ENCODE measurements at regions not wholly inside any gene's neighbourhood (a gene's known extent, or its start where the extent isn't known, plus 50 kb on each side); places are given as distances from the start of the nearest gene placed in this dataset.

- H3K36me3 ChIP-seq (ENCODE audit: control insufficient read depth, low read length), result no peaks in the 10 kb centered on the region
- no peaks in the 10 kb centered on the region for H3F3A ChIP-seq (ENCODE audit: control insufficient read depth, insufficient read depth)
- H3K9me2 ChIP-seq (replicated peaks; ENCODE audit: control insufficient read depth, low read length), result no peaks in the 10 kb centered on the region
- no peaks in the 10 kb centered on the region for H4K20me1 ChIP-seq (ENCODE audit: control insufficient read depth, insufficient read depth, low read depth, low read length)
- TF ChIP-seq EZH2phosphoT487 (IDR thresholded peaks at IDR 0.05; ENCODE audit: borderline replicate concordance, low read length) (no peak), CTCF (IDR thresholded peaks at IDR 0.05; ENCODE audit: low read depth, low read length, poor library complexity, severe bottlenecking) (no peak)
- H3K79me2 ChIP-seq (ENCODE audit: control insufficient read depth, low read length), result no peaks in the 10 kb centered on the region
- H3K4me1 ChIP-seq (ENCODE audit: control insufficient read depth, low read length), result no peaks in the 10 kb centered on the region
- no peaks in the 10 kb centered on the region for H3K27me3 ChIP-seq (ENCODE audit: control insufficient read depth, low read length)
- H3K9me3 ChIP-seq (ENCODE audit: control insufficient read depth, insufficient read depth, low read length), result no peaks in the 10 kb centered on the region
- H3K4me2 ChIP-seq (ENCODE audit: low read length), result no peak overlapping the region
- no peak overlapping the region for H3K27ac ChIP-seq (ENCODE audit: low read depth, low read length)
- no peak overlapping the region for H3K4me3 ChIP-seq (ENCODE audit: low read length)
Observed at GRCh38 chr13:90717451-90717936, 630.0 kb upstream of the MIR17HG start.

GRCh38 chr13:90719461-90719860 lies 628.0 kb upstream of the MIR17HG start:
- H3K27me3 ChIP-seq (ENCODE audit: control insufficient read depth, low read length), result no peaks in the 10 kb centered on the region
- H3K27ac ChIP-seq (ENCODE audit: low read depth, low read length), result no peak overlapping the region
- H3K4me3 ChIP-seq (ENCODE audit: low read length), result no peak overlapping the region
- no peaks in the 10 kb centered on the region for H3K4me1 ChIP-seq (ENCODE audit: control insufficient read depth, low read length)
- H3K79me2 ChIP-seq (ENCODE audit: control insufficient read depth, low read length), result no peaks in the 10 kb centered on the region
- no peaks in the 10 kb centered on the region for H4K20me1 ChIP-seq (ENCODE audit: control insufficient read depth, insufficient read depth, low read depth, low read length)
- TF ChIP-seq CTCF (IDR thresholded peaks at IDR 0.05; ENCODE audit: low read depth, low read length, poor library complexity, severe bottlenecking), result no peak
- no peak for TF ChIP-seq EZH2phosphoT487 (IDR thresholded peaks at IDR 0.05; ENCODE audit: borderline replicate concordance, low read length)
- no peak overlapping the region for H3K4me2 ChIP-seq (ENCODE audit: low read length)
- no peaks in the 10 kb centered on the region for H3F3A ChIP-seq (ENCODE audit: control insufficient read depth, insufficient read depth)
- no peaks in the 10 kb centered on the region for H3K36me3 ChIP-seq (ENCODE audit: control insufficient read depth, low read length)
- H3K9me2 ChIP-seq (replicated peaks; ENCODE audit: control insufficient read depth, low read length), result no peaks in the 10 kb centered on the region
- H3K9me3 ChIP-seq (ENCODE audit: control insufficient read depth, insufficient read depth, low read length), result no peaks in the 10 kb centered on the region

- no peaks in the 10 kb centered on the region for H3K9me2 ChIP-seq (replicated peaks; ENCODE audit: control insufficient read depth, low read length)
- H4K20me1 ChIP-seq (ENCODE audit: control insufficient read depth, insufficient read depth, low read depth, low read length), result no peaks in the 10 kb centered on the region
- H3K4me3 ChIP-seq (ENCODE audit: low read length), result no peak overlapping the region
- no peak overlapping the region for H3K27ac ChIP-seq (ENCODE audit: low read depth, low read length)
- no peaks in the 10 kb centered on the region for H3K9me3 ChIP-seq (ENCODE audit: control insufficient read depth, insufficient read depth, low read length)
- H3K27me3 ChIP-seq (ENCODE audit: control insufficient read depth, low read length), result no peaks in the 10 kb centered on the region
- TF ChIP-seq EZH2phosphoT487 (IDR thresholded peaks at IDR 0.05; ENCODE audit: borderline replicate concordance, low read length) (no peak), CTCF (IDR thresholded peaks at IDR 0.05; ENCODE audit: low read depth, low read length, poor library complexity, severe bottlenecking) (no peak)
- H3K36me3 ChIP-seq (ENCODE audit: control insufficient read depth, low read length), result no peaks in the 10 kb centered on the region
- no peaks in the 10 kb centered on the region for H3K79me2 ChIP-seq (ENCODE audit: control insufficient read depth, low read length)
- H3F3A ChIP-seq (ENCODE audit: control insufficient read depth, insufficient read depth), result no peaks in the 10 kb centered on the region
- H3K4me1 ChIP-seq (ENCODE audit: control insufficient read depth, low read length), result no peaks in the 10 kb centered on the region
- no peak overlapping the region for H3K4me2 ChIP-seq (ENCODE audit: low read length)
Observed at GRCh38 chr13:90721937-90722336, 625.5 kb upstream of the MIR17HG start.
